WTC11 (cell line): ENCODE measurements at regions not wholly inside any gene's neighbourhood (a gene's known extent, or its start where the extent isn't known, plus 50 kb on each side); places are given as distances from the start of the nearest gene placed in this dataset.

Source experiments
- AFF4 ChIP-seq: sonication (generic); formaldehyde crosslinking; IDR thresholded peaks from 2 replicates; pipeline ENCODE4 v1.8.1; 2023; ENCODE audit warnings: mild to moderate bottlenecking, missing genetic modification reagents, borderline replicate concordance
- ATF1 ChIP-seq: sonication (generic); formaldehyde crosslinking; IDR thresholded peaks from 2 replicates; pipeline ENCODE4 v1.8.1; 2023; ENCODE audit warnings: mild to moderate bottlenecking, moderate library complexity, missing genetic modification reagents
- CTCF ChIP-seq: fragments of 200-600 bp; IDR thresholded peaks from 2 replicates; pipeline ENCODE4 v1.8.0; 2022; ENCODE audit warnings: antibody characterized with exemption
- E2F1 ChIP-seq: sonication (generic); formaldehyde crosslinking; IDR thresholded peaks from 2 replicates; pipeline ENCODE4 v1.8.0; 2022; ENCODE audit warnings: mild to moderate bottlenecking, missing genetic modification reagents
- E2F5 ChIP-seq: sonication (generic); formaldehyde crosslinking; IDR thresholded peaks from 2 replicates; pipeline ENCODE4 v1.8.1; 2022; ENCODE audit warnings: mild to moderate bottlenecking, moderate library complexity, missing genetic modification reagents
- GABPB1 ChIP-seq: sonication (generic); formaldehyde crosslinking; IDR thresholded peaks from 2 replicates; pipeline ENCODE4 v1.8.1; 2023; ENCODE audit warnings: mild to moderate bottlenecking, missing genetic modification reagents
- JUN ChIP-seq: sonication (generic); formaldehyde crosslinking; IDR thresholded peaks from 2 replicates; pipeline ENCODE4 v1.8.0; 2023; ENCODE audit warnings: mild to moderate bottlenecking, missing genetic modification reagents
- MAX ChIP-seq: sonication (generic); formaldehyde crosslinking; IDR thresholded peaks from 2 replicates; pipeline ENCODE4 v1.8.0; 2022; ENCODE audit warnings: mild to moderate bottlenecking, missing genetic modification reagents
- MXD4 ChIP-seq: fragments of 250-450 bp; sonication (Bioruptor Pico); IDR thresholded peaks from 2 replicates; pipeline ENCODE4 v1.8.0; 2021; ENCODE audit warnings: mild to moderate bottlenecking, moderate library complexity, borderline replicate concordance
- RORB ChIP-seq: fragments of 250-450 bp; sonication (Bioruptor Pico); IDR thresholded peaks from 2 replicates; pipeline ENCODE4 v1.9.0; 2021; ENCODE audit warnings: mild to moderate bottlenecking
- TCF7 ChIP-seq: sonication (generic); formaldehyde crosslinking; IDR thresholded peaks from 2 replicates; pipeline ENCODE4 v1.8.0; 2022; ENCODE audit warnings: mild to moderate bottlenecking, low read depth, missing genetic modification reagents, moderate library complexity

GRCh38 chr7:20513897-20514296 lies 101.6 kb upstream of the ABCB5 start:
- TF ChIP-seq CTCF = no peak
- TF ChIP-seq ATF1 (CRISPR knock-in tag) = no peak
- no peak for TF ChIP-seq E2F5 (CRISPR knock-in tag)
- TF ChIP-seq MXD4 = no peak
- TF ChIP-seq MAX (CRISPR knock-in tag) = no peak
- TF ChIP-seq GABPB1 (CRISPR knock-in tag) = no peak
- TF ChIP-seq E2F1 (CRISPR knock-in tag) = no peak
- TF ChIP-seq AFF4 (CRISPR knock-in tag) = no peak
- TF ChIP-seq RORB (CRISPR knock-in tag) = no peak
- no peak for TF ChIP-seq TCF7 (CRISPR knock-in tag)
- TF ChIP-seq JUN = no peak
